ENCODE measurements at regions not wholly inside any gene's neighbourhood (a gene's known extent, or its start where the extent isn't known, plus 50 kb on each side); places are given as distances from the start of the nearest gene placed in this dataset.

- H3K36me3 Mint-ChIP-seq (ENCODE audit: low read depth, unreplicated experiment): no peaks in the 10 kb centered on the region
- Histone ChIP-seq H4K20me1 (ENCODE audit: insufficient read depth, low read length) (no peaks in the 10 kb centered on the region), H3K36me3 (ENCODE audit: insufficient read depth, low read length) (no peaks in the 10 kb centered on the region), H3K4me3 (ENCODE audit: insufficient read depth, low read depth, low read length) (no peak overlapping the region), H3K4me1 (ENCODE audit: insufficient read depth, low read length) (no peaks in the 10 kb centered on the region), H3K4me2 (ENCODE audit: low read length) (no peak overlapping the region), H3K79me2 (ENCODE audit: insufficient read depth, low read length) (no peaks in the 10 kb centered on the region), H3K27ac (ENCODE audit: low read depth, low read length) (no peak overlapping the region), H3K27me3 (ENCODE audit: insufficient read depth, low read length) (no peaks in the 10 kb centered on the region), H2AFZ (ENCODE audit: low read depth, low read length) (no peak overlapping the region), H3K9ac (ENCODE audit: low read length) (no peak overlapping the region), H3K9me3 (ENCODE audit: insufficient read depth, low read depth, low read length) (no peaks in the 10 kb centered on the region)
- H3K4me3 Mint-ChIP-seq (ENCODE audit: unreplicated experiment): no peak overlapping the region
- FAIRE-seq (no peak), DNase-seq (ENCODE audit: low read depth) (no peak)
- H3K4me1 Mint-ChIP-seq (ENCODE audit: low read depth, unreplicated experiment): peaks cover 2% of the 10 kb centered on the region
- H3K9me3 Mint-ChIP-seq (ENCODE audit: unreplicated experiment): no peaks in the 10 kb centered on the region
- H3K27me3 Mint-ChIP-seq (ENCODE audit: low read depth, unreplicated experiment): no peaks in the 10 kb centered on the region
- TF ChIP-seq EZH2 (IDR thresholded peaks at IDR 0.05; ENCODE audit: insufficient read depth, low read length): no peak
- TF ChIP-seq CTCF (IDR thresholded peaks at IDR 0.05; ENCODE audit: insufficient read depth, low read depth, low read length): no peak
- no peak overlapping the region for H3K27ac Mint-ChIP-seq (ENCODE audit: unreplicated experiment)
Observed at GRCh38 chrX:109952985-109953905, 49.7 kb upstream of the TMEM164 start.
